ENCODE measurements at regions not wholly inside any gene's neighbourhood (a gene's known extent, or its start where the extent isn't known, plus 50 kb on each side); places are given as distances from the start of the nearest gene placed in this dataset.
"Not testable (repeated sequence)": the region's sequence is repeated elsewhere in the genome, so short reads cannot be mapped to it uniquely, and the experiment has no call there.

GRCh38 chr21:5144731-5145130 lies 5376.7 kb upstream of the TPTE start:
- not testable (repeated sequence) for H3K27me3 ChIP-seq (ENCODE audit: control insufficient read depth, insufficient read depth, low read length); H3K4me2 ChIP-seq (ENCODE audit: low read length); H3K79me2 ChIP-seq; H3K27ac ChIP-seq; H3K4me1 ChIP-seq; H3K36me3 ChIP-seq (ENCODE audit: control insufficient read depth, insufficient read depth, low read length); H3K4me3 ChIP-seq (ENCODE audit: low read depth, low read length); H2AFZ ChIP-seq; H3K9ac ChIP-seq; H3K9me3 ChIP-seq (ENCODE audit: control insufficient read depth, low read length)

DNA sequence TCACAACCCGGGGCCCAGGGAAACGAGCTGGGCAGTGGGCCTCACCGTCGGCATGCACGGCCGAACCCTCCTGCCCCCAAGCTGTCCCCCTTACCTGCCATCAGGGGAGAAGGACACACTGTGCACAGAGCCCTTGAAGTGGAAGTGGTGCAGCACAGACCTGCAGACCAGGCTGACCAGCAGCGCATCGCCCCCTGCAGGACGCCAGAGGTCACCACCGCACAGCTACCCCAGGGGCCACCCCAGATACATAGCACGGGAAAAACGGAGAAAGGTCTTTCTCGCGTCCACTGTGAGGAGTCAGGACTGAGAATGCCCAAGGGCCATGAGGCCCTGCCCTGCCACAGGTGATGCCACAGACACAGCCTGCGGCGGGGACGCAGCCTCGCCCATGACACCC lies 5373.7 kb upstream of the TPTE start:
- H3K4me1 ChIP-seq; H3K27ac ChIP-seq; H3K27me3 ChIP-seq (ENCODE audit: control insufficient read depth, insufficient read depth, low read length); H3K9ac ChIP-seq; H3K4me2 ChIP-seq (ENCODE audit: low read length); H2AFZ ChIP-seq; H3K36me3 ChIP-seq (ENCODE audit: control insufficient read depth, insufficient read depth, low read length); H3K4me3 ChIP-seq (ENCODE audit: low read depth, low read length); H3K9me3 ChIP-seq (ENCODE audit: control insufficient read depth, low read length); H3K79me2 ChIP-seq: not testable (repeated sequence)

DNA sequence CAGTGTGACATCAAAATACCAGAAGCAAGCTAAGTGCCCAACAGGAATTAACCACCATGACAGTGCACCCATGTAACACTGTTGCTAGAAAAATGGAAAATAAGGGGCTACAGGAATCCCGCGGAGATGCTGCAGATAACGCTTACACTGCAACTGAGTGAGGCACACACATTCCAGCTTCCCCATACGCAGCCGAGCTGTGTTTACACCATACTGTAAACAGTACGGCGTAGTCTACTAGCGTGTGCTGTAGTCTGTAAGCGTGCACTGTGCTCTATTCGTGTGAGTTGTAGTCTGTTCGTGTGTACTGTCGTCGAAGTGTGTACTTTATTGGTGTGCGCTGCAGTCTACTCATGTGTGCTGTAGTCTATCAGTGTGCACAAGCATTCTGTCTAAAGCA lies 5372.2 kb upstream of the TPTE start:
- H3K4me3 ChIP-seq (ENCODE audit: low read depth, low read length); H3K4me1 ChIP-seq; H3K36me3 ChIP-seq (ENCODE audit: control insufficient read depth, insufficient read depth, low read length); H3K9me3 ChIP-seq (ENCODE audit: control insufficient read depth, low read length); H2AFZ ChIP-seq; H3K79me2 ChIP-seq; H3K4me2 ChIP-seq (ENCODE audit: low read length); H3K27me3 ChIP-seq (ENCODE audit: control insufficient read depth, insufficient read depth, low read length); H3K27ac ChIP-seq; H3K9ac ChIP-seq: not testable (repeated sequence)

DNA sequence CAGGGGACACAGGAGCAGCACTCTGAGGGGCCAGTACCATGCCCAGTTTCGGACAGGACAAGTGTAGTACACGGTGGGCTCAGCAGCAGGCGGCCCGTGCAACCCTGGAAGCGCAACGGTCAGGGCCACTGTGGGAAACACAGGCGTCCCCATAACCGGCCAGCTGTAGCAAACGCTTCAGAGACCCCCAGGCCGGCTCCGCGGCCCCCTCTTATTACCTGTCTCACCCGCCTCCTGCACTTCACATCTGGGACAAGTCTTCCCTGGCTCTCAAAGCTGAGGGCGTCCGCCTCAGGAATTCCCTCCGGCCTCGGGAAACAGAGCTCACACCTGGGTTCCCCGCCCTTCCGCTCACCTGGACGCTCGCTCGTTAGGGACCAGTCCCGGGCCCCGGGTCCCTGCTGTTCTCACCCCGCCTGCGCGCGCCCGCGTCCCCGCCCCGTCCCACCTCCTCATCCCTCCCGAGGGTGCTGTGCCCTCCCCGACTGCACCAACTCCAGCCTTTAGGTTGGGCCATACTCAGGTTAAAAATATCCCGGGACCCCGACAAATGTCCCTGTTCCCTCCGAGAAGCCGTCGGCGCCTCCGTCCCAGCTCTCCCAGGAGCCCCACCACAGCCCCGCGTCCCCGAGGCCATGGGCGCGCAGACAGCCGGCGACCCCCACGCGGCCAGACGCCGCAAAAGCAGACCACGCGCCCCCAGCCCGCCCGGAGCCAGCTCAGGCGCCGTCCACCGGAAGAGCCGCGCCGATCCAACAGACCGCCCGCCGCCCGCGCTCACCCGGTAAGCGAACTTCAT lies 5367.3 kb upstream of the TPTE start:
- not testable (repeated sequence) for H3K4me2 ChIP-seq (ENCODE audit: low read length); H3K79me2 ChIP-seq; H2AFZ ChIP-seq; H3K9ac ChIP-seq; H3K9me3 ChIP-seq (ENCODE audit: control insufficient read depth, low read length); H3K27me3 ChIP-seq (ENCODE audit: control insufficient read depth, insufficient read depth, low read length); H3K4me1 ChIP-seq; H3K4me3 ChIP-seq (ENCODE audit: low read depth, low read length); H3K36me3 ChIP-seq (ENCODE audit: control insufficient read depth, insufficient read depth, low read length); H3K27ac ChIP-seq

- H3K79me2 ChIP-seq; H3K36me3 ChIP-seq (ENCODE audit: control insufficient read depth, insufficient read depth, low read length); H3K9me3 ChIP-seq (ENCODE audit: control insufficient read depth, low read length); H3K4me3 ChIP-seq (ENCODE audit: low read depth, low read length); H3K4me2 ChIP-seq (ENCODE audit: low read length); H3K4me1 ChIP-seq; H2AFZ ChIP-seq; H3K27me3 ChIP-seq (ENCODE audit: control insufficient read depth, insufficient read depth, low read length); H3K27ac ChIP-seq; H3K9ac ChIP-seq: not testable (repeated sequence)
Observed at GRCh38 chr21:5154641-5154982, 5366.8 kb upstream of the TPTE start.

- not testable (repeated sequence) for H3K79me2 ChIP-seq; H3K4me2 ChIP-seq (ENCODE audit: low read length); H2AFZ ChIP-seq; H3K27ac ChIP-seq; H3K4me3 ChIP-seq (ENCODE audit: low read depth, low read length); H3K9me3 ChIP-seq (ENCODE audit: control insufficient read depth, low read length); H3K27me3 ChIP-seq (ENCODE audit: control insufficient read depth, insufficient read depth, low read length); H3K4me1 ChIP-seq; H3K9ac ChIP-seq; H3K36me3 ChIP-seq (ENCODE audit: control insufficient read depth, insufficient read depth, low read length)
Observed at GRCh38 chr21:5162693-5163574, 5358.4 kb upstream of the TPTE start.

- H2AFZ ChIP-seq; H3K36me3 ChIP-seq (ENCODE audit: control insufficient read depth, insufficient read depth, low read length); H3K27ac ChIP-seq; H3K79me2 ChIP-seq; H3K4me3 ChIP-seq (ENCODE audit: low read depth, low read length); H3K27me3 ChIP-seq (ENCODE audit: control insufficient read depth, insufficient read depth, low read length); H3K9me3 ChIP-seq (ENCODE audit: control insufficient read depth, low read length); H3K4me2 ChIP-seq (ENCODE audit: low read length); H3K4me1 ChIP-seq; H3K9ac ChIP-seq: not testable (repeated sequence)
Observed at GRCh38 chr21:5165829-5166228, 5355.6 kb upstream of the TPTE start.
